ENCODE measurements at regions not wholly inside any gene's neighbourhood (a gene's known extent, or its start where the extent isn't known, plus 50 kb on each side); places are given as distances from the start of the nearest gene placed in this dataset.

- 45% methylated on average over 5 of the region's 5 CpGs for WGBS (ENCODE audit: insufficient coverage, insufficient replicate concordance, low lambda C conversion rate, missing lambda C conversion rate)
- no peaks in the 10 kb centered on the region for H4K20me1 ChIP-seq (ENCODE audit: control insufficient read depth, insufficient read depth)
- ChIA-PET SMC1A (ENCODE audit: uncharacterized antibody, unreplicated experiment) (interaction anchor here (1.0 kb wide), 1 partner anchor 9 kb away, joined by 3 read pairs; no protein-coding TSS in a partner anchor), RAD21 (ENCODE audit: unreplicated experiment) (no interaction called here), POLR2A (no interaction called here), CTCF (no interaction called here)
- H3K9ac ChIP-seq (ENCODE audit: control insufficient read depth, insufficient read depth, low read length) = no peak overlapping the region
- FAIRE-seq = no peak
- no peaks in the 10 kb centered on the region for H3K36me3 ChIP-seq (ENCODE audit: control insufficient read depth in 2 of 2, insufficient read depth in 2 of 2, low read length in 1 of 2)
- no peak overlapping the region for H2AFZ ChIP-seq (ENCODE audit: control insufficient read depth, low read depth, low read length)
- DNase-seq (ENCODE audit: low read depth, low spot score) = no peak
- H3K4me1 ChIP-seq (ENCODE audit: control insufficient read depth, insufficient read depth, low read length) = no peaks in the 10 kb centered on the region
- no peaks in the 10 kb centered on the region for H3K9me3 ChIP-seq (replicated peaks; ENCODE audit: control insufficient read depth, insufficient read depth, low read length)
- in situ Hi-C loops (cut with MboI) (no loop called here), intact Hi-C loops (cut with micrococcal nuclease; ENCODE audit: unreplicated experiment) (no loop called here)
- no peaks in the 10 kb centered on the region for H3K79me2 ChIP-seq (ENCODE audit: control insufficient read depth, insufficient read depth, low read length)
- no peaks in the 10 kb centered on the region for H3K27me3 ChIP-seq (replicated peaks in 1 of 2; ENCODE audit: control insufficient read depth in 2 of 2, insufficient read depth in 2 of 2, low read length in 1 of 2)
- H3K27ac ChIP-seq (ENCODE audit: control insufficient read depth, insufficient read depth) = no peak overlapping the region
- ATAC-seq = no peak
- H3K4me2 ChIP-seq (ENCODE audit: control insufficient read depth, insufficient read depth) = no peak overlapping the region
- H3K4me3 ChIP-seq = no peak overlapping the region
- BruUV-seq (replicated peaks) = no TSS peak
- TF ChIP-seq SRF (IDR thresholded peaks at IDR 0.05; ENCODE audit: low read depth in 2 of 2, low read length in 2 of 2) (no peak), MTA2 (IDR thresholded peaks at IDR 0.05; ENCODE audit: low read depth) (no peak), SKIL (IDR thresholded peaks at IDR 0.05; ENCODE audit: low read depth, poor library complexity, severe bottlenecking) (no peak), BACH1 (IDR thresholded peaks at IDR 0.05; ENCODE audit: borderline replicate concordance) (no peak), ZNF217 (IDR thresholded peaks at IDR 0.05) (no peak), CHD1 (IDR thresholded peaks at IDR 0.05; ENCODE audit: low read depth, low read length) (no peak), YBX1 (IDR thresholded peaks at IDR 0.05) (no peak), ZBED1 (IDR thresholded peaks at IDR 0.05; ENCODE audit: borderline replicate concordance) (no peak), IRF5 (IDR thresholded peaks at IDR 0.05; ENCODE audit: borderline replicate concordance) (no peak), RUNX3 (IDR thresholded peaks at IDR 0.05; ENCODE audit: low read length) (no peak), CHD2 (IDR thresholded peaks at IDR 0.05; ENCODE audit: borderline replicate concordance, low read depth, low read length) (no peak), EGR1 (IDR thresholded peaks at IDR 0.05; ENCODE audit: borderline replicate concordance in 1 of 2, low read depth in 2 of 2, low read length in 2 of 2) (no peak), TARDBP (IDR thresholded peaks at IDR 0.05; ENCODE audit: borderline replicate concordance) (no peak), SIX5 (IDR thresholded peaks at IDR 0.05; ENCODE audit: low read depth, low read length, severe bottlenecking) (no peak), BHLHE40 (IDR thresholded peaks at IDR 0.05; ENCODE audit: borderline replicate concordance in 1 of 2, low read depth in 2 of 2, low read length in 1 of 2) (no peak)
These were observed 1459.5 kb downstream of the ZPLD1 start for GRCh38 chr3:103894162-103894822.
